ENCODE measurements at regions not wholly inside any gene's neighbourhood (a gene's known extent, or its start where the extent isn't known, plus 50 kb on each side); places are given as distances from the start of the nearest gene placed in this dataset.
"Not testable (repeated sequence)": the region's sequence is repeated elsewhere in the genome, so short reads cannot be mapped to it uniquely, and the experiment has no call there.

GRCh38 chr11:24412722-24413121 is 84.1 kb upstream of the LUZP2 start:
- DNase-seq = no peak

GRCh38 chr11:24413391-24413790 is 83.5 kb upstream of the LUZP2 start:
- no peak for DNase-seq

GRCh38 chr11:24415955-24416636 is 80.8 kb upstream of the LUZP2 start:
- DNase-seq = not testable (repeated sequence)

GRCh38 chr11:24421766-24422165 is 75.1 kb upstream of the LUZP2 start:
- DNase-seq = no peak

- DNase-seq = no peak
Observed at GRCh38 chr11:24422376-24422775, 74.5 kb upstream of the LUZP2 start.

- DNase-seq = no peak
Observed at GRCh38 chr11:24437123-24437522, 59.7 kb upstream of the LUZP2 start.
